ENCODE measurements at regions not wholly inside any gene's neighbourhood (a gene's known extent, or its start where the extent isn't known, plus 50 kb on each side); places are given as distances from the start of the nearest gene placed in this dataset.
"Not testable (repeated sequence)": the region's sequence is repeated elsewhere in the genome, so short reads cannot be mapped to it uniquely, and the experiment has no call there.

DNA sequence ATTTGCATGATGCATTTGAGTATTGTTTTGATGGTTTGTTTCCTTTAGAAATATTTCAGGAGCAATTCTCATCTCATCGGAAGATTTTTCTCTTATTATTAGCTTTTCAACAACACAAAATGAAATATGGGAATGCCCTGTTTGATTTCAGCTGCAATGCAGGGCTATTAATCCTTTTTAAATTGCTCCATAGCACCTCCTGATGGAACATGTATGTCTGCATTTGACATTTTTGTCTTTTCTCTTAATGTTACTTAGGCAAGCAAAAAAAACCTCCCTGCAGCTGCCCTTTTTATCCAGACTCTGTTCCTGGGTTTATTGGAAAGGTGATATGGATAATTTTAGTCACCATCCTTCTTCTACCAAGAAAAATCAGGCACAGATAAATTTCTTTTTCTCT lies 895.8 kb downstream of the RPS29 start:
- FAIRE-seq = no peak

- FAIRE-seq = no peak
These were observed 899.5 kb downstream of the RPS29 start for GRCh38 chr14:48686650-48687049.

GRCh38 chr14:48672506-48672905 lies 913.7 kb downstream of the RPS29 start:
- FAIRE-seq = no peak

- no peak for FAIRE-seq
These were observed 915.2 kb downstream of the RPS29 start for GRCh38 chr14:48670939-48671338.

- no peak for FAIRE-seq
These were observed 920.9 kb downstream of the RPS29 start for GRCh38 chr14:48665077-48665784.

- no peak for FAIRE-seq
These were observed 942.9 kb downstream of the RPS29 start for GRCh38 chr14:48643241-48643640.

DNA sequence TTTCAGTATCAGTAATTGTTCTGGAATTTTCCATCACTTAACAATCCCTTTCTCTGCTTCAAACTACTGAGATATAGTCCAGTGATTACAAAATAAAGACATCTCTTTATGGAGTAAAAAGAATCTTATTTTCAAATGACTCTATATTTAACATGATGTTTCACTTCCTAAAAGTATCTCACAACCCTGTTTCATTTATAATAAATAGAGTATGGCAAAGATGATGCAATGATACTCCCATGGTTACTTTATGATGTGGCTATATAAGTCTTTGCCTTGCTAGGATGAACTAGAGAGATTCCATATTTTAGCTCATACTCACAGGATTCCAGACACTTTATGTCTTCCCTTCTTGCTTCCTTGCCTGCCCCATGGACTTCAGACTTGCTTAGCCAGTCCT lies 953.5 kb upstream of the MDGA2 start:
- FAIRE-seq = no peak

DNA sequence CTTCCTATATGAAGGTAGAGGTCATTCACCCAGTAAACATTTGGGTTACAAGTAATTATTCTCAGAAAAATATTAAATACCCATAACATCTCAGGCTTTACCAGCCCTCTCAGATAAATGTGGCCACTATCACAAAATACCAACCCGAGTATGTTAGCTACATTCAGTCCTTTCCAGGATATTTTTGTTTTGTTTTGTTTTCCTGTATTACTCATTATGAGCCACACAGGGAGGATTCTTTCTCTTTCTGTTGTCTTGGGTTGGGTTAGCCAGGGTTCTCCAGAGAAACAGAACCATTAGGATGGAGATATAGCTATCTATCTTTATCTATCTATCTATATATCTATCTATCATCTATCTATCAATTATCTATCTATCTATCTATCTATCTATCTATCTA lies 947.6 kb upstream of the MDGA2 start:
- no peak for FAIRE-seq

- no peak for FAIRE-seq
These were observed 942.7 kb upstream of the MDGA2 start for GRCh38 chr14:48618057-48618456.

DNA sequence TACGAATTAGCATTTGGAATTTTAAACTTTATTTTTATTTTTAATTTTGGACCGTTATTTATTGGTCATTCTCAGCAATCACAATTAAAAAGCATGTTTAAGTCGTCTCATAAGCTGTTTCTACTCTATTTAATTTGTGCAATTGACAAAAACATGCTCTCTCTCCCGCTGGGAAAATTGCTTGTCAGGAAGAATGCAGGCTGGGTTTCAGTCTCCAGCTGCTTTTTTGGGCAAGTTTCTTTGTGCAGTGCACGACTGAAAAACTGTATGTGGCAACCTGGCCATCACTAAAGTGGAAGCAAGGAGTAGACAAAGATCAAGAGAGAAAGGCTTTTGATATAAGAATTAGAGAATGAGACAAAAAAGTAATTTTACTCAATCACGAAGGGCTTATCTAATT lies 941.5 kb upstream of the MDGA2 start:
- no peak for FAIRE-seq

GRCh38 chr14:48615618-48616017 lies 940.2 kb upstream of the MDGA2 start:
- no peak for FAIRE-seq

DNA sequence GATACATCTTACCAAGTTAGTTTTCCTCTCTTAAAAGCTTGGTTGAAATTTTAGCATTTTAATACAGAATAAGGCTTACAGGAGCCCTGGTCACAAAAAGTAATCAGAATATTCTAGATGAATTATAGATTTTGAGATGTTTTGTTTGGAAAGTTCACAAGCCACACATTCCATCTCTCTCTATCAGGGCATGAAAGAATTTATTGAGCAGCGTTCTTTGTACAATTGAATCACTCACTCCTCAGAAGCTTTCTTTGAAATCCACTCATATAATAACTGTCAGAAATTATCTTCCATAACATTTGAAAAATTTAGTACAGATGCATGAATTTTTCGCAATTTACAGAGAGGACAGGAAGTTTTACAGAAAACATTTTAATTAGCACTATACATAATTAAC lies 938.6 kb upstream of the MDGA2 start:
- no peak for FAIRE-seq

DNA sequence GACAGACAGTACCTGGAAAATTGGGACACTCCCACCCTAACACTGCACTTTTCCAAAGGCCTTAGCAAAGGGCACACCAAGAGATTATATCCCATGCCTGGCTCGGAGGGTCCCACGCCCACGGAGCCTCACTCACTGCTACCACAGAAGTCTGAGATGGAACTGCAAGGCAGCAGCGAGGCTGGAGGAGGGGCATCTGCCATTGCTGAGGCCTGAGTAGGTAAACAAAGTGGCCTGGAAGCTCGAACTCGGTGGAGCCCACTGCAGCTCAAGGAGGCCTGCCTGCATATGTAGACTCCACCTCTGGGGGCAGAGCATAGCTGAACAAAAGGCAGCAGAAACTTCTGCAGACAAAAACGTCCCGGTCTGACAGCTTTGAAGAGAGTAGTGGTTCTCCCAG lies 931.6 kb upstream of the MDGA2 start:
- not testable (repeated sequence) for FAIRE-seq

DNA sequence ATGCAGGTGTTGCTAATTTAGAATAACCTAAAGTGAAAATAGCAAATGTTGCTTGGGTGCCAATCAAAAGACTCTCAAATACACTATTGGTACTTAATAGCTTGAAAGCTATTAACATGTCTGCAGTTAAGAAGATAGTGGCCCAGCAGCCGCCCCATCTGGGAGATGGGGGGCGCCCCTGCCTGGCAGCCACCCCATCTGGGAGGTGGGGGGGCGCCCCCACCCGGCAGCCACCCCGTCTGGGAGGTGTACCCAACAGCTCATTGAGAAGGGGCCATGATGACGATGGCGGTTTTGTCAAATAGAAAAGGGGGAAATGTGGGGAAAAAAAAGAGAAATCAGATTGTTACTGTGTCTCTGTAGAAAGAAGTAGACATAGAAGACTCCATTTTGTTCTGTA lies 923.1 kb upstream of the MDGA2 start:
- FAIRE-seq = no peak

- no peak for FAIRE-seq
These were observed 910.7 kb upstream of the MDGA2 start for GRCh38 chr14:48586099-48586498.

DNA sequence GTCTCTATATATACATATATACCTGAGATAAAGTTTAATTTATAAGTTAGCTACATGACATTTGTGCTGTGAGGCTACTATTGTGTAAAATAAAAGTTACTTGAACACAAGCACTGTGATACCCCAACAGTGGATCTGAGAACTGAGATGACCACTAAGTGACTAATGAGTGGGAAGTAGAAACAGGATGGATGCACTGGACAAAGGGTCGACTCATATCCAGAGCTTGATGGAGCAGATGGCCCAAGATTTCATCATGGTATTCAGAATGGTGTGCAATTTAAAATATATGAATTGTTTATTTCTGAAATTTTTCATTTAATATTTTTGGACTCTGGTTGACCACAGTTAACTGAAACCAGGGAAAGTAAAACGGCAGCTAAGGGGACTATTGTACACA lies 908.6 kb upstream of the MDGA2 start:
- no peak for FAIRE-seq

DNA sequence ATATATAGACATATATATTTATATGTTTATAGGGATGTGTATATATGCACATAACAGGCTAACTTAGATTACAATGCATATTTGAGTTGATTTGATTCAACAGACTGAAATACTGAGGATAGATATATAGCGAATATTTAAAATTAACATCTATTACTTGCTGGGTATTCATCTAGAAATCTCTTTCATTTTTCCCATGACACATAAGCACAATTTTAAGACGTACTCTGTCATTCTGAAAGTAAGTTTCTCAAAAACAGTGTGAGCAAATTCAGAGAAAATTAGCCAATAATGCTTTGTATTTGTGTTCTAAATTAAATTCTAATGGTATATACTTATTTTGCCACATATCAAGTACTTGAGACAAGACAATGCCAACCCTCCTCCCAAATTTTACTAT lies 907.5 kb upstream of the MDGA2 start:
- no peak for FAIRE-seq

GRCh38 chr14:48580692-48581091 lies 905.3 kb upstream of the MDGA2 start:
- no peak for FAIRE-seq

DNA sequence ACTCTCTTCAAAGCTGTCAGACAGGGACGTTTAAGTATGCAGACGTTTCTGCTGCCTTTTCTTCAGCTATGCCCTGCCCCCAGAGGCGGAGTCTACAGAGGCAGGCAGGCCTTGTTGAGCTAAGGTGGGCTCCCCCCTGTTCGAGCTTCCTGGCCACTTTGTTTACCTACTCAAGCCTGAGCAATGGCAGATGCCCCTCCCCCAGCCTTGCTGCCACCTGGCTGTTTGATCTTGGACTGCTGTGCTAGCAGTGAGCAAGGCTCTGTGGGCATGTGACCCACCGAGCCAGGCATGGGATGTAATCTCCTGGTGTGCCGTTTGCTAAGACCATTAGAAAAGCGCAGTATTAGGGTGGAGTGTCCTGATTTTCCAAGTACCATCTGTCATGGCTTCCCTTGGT lies 900.4 kb upstream of the MDGA2 start:
- FAIRE-seq = no peak

GRCh38 chr14:48568688-48569087 lies 893.3 kb upstream of the MDGA2 start:
- no peak for FAIRE-seq

DNA sequence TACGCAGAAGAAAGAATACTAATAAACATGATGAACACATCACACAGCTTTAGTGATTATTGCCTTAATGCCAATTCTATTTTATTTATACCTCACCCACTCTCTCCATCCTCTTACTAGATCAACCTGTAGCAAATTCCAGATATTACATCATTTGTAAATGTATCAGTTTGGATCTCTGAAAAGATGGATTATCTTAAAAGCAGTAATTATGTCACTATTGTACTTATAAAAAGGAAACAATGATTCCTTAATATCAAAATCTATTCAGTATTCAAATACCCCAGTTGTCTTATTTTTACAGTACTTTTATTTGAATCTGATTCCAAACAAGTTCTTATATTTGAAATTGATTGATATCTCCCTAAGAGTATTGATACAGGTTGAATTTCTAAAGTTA lies 892.8 kb upstream of the MDGA2 start:
- no peak for FAIRE-seq

DNA sequence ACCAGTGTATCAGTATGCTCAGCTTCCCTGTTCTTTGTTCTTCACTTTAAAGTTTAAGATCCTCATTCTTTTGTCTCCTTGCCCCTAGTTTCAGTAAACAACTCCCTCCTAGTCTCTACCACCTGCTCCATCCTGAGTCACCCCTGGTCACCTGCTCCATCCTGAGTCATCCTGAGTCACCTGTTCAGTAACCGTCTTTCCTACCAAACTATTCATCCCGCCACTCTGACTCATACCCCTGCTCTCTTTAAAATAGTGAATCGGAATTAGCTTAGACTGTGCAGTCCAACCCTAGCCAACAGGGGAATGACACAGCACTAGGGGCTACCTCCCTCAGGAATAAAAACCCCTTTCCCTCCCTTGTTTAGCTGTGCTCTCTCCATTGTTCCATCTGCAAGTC lies 888.1 kb upstream of the MDGA2 start:
- FAIRE-seq = no peak

- not testable (repeated sequence) for FAIRE-seq
These were observed 886.0 kb upstream of the MDGA2 start for GRCh38 chr14:48561438-48561837.

- FAIRE-seq = no peak
These were observed 885.0 kb upstream of the MDGA2 start for GRCh38 chr14:48560421-48560820.

DNA sequence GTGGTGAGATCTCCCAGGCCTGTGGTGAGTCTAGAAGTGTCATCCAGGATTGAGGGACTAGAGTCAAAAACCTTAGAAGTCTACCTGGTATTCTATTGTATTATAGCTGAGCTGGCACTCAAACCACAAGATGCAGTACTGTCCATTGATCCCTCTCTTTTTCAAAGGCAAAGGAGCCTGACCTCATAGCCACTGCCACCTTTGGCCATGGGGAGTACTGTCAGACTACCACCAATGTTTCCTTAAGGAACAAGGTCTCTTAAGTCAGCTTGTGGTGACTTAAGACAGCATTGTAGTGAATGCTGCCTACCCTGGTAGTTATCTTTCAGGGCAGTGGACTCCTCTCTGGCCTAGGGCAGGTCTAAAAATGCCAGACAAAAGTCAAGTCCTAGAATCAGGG lies 878.0 kb upstream of the MDGA2 start:
- no peak for FAIRE-seq

DNA sequence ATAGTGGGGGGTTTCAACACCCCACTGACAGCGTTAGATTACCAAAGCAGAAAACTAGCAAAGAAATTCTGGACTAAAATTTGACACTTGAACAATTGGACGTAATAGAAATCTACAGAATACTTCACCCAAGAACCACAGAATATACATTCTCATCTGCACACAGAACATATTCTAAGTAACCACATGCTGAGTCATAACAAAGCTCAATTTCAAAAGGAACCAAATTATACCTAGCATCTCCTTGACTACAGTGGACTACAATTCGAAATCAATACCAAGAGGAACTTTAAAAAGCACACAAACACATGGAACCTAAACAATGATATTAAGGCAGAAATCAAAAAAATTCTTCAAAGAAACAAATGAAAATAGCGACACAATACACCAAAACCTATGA lies 871.6 kb upstream of the MDGA2 start:
- FAIRE-seq = no peak
